ENCODE measurements at regions not wholly inside any gene's neighbourhood (a gene's known extent, or its start where the extent isn't known, plus 50 kb on each side); places are given as distances from the start of the nearest gene placed in this dataset.

DNA sequence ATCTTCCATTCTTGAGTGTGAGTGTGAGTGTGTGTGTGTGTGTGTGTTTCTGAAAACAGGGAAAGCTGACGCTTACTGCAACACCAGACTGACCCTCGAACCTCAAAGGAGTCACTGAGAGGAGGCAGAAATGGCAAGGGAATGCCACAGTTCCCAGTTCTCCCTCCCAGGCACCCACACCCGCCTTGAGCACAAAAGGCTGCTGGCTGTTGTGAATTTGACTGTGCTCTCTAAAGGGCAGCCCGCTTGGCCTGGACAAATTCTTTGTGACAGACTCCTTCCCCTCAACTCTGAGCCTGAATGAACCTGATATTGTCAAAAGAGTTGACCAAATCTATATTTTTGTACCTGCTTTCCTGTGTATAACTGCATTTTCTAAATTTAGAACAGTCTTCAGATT lies 245.7 kb upstream of the IRX2 start:
- Histone ChIP-seq H3K27me3 (ENCODE audit: insufficient read depth, low read length, poor library complexity, severe bottlenecking) (no peaks in the 10 kb centered on the region), H3K79me2 (ENCODE audit: insufficient read depth, low read length) (no peaks in the 10 kb centered on the region), H4K20me1 (ENCODE audit: insufficient read depth, low read length, poor library complexity, severe bottlenecking) (no peaks in the 10 kb centered on the region), H3F3A (ENCODE audit: low read depth) (no peaks in the 10 kb centered on the region), H2AFZ (ENCODE audit: low read length) (no peak overlapping the region), H3K9me3 (ENCODE audit: insufficient read depth, low read depth, low read length) (peaks cover 13% of the 10 kb centered on the region; the same call in 1 of the 2 replicates), H3K4me2 (ENCODE audit: low read depth, low read length, poor library complexity, severe bottlenecking) (no peak overlapping the region), H3K9me2 (replicated peaks; ENCODE audit: low read depth, low read length) (no peaks in the 10 kb centered on the region), H3K4me1 (ENCODE audit: insufficient read depth, low read length, poor library complexity, severe bottlenecking) (no peaks in the 10 kb centered on the region), H3K36me3 (ENCODE audit: insufficient read depth, low read length) (no peaks in the 10 kb centered on the region), H3K4me3 (ENCODE audit: low read length, poor library complexity, severe bottlenecking) (no peak overlapping the region), H3K9ac (ENCODE audit: low read depth, low read length, poor library complexity, severe bottlenecking) (no peak overlapping the region)
- TF ChIP-seq EZH2phosphoT487 (IDR thresholded peaks at IDR 0.05; ENCODE audit: borderline replicate concordance) = no peak
- TF ChIP-seq, protein P1, sequence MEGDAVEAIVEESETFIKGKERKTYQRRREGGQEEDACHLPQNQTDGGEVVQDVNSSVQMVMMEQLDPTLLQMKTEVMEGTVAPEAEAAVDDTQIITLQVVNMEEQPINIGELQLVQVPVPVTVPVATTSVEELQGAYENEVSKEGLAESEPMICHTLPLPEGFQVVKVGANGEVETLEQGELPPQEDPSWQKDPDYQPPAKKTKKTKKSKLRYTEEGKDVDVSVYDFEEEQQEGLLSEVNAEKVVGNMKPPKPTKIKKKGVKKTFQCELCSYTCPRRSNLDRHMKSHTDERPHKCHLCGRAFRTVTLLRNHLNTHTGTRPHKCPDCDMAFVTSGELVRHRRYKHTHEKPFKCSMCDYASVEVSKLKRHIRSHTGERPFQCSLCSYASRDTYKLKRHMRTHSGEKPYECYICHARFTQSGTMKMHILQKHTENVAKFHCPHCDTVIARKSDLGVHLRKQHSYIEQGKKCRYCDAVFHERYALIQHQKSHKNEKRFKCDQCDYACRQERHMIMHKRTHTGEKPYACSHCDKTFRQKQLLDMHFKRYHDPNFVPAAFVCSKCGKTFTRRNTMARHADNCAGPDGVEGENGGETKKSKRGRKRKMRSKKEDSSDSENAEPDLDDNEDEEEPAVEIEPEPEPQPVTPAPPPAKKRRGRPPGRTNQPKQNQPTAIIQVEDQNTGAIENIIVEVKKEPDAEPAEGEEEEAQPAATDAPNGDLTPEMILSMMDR (conservative IDR thresholded peaks at IDR 0.05; ENCODE audit: low read length) = no peak

DNA sequence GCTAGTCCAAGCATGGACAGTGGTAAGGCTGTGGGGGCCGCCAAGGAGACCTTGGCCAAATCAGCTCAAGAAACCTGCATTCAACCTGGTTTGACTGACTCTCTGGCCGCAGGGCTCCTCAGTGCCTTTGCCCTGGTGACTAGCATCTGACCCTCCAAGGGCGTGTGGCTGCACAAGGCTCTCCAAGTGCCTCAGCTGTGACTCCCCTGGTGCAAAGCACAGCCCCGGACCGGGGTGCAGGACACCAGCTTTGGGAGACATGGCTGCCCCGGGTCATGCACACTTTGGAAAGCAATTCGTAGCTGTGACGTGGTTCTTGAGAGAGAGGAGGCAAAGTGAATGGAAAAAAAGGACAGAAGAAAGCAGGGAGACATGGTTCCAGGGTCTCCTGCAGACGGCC lies 245.2 kb upstream of the IRX2 start:
- Histone ChIP-seq H3K4me1 (ENCODE audit: insufficient read depth, low read length, poor library complexity, severe bottlenecking) (no peaks in the 10 kb centered on the region), H3K27me3 (ENCODE audit: insufficient read depth, low read length, poor library complexity, severe bottlenecking) (no peaks in the 10 kb centered on the region), H3K9ac (ENCODE audit: low read depth, low read length, poor library complexity, severe bottlenecking) (no peak overlapping the region), H4K20me1 (ENCODE audit: insufficient read depth, low read length, poor library complexity, severe bottlenecking) (no peaks in the 10 kb centered on the region), H3K9me2 (replicated peaks; ENCODE audit: low read depth, low read length) (no peaks in the 10 kb centered on the region), H3K4me3 (ENCODE audit: low read length, poor library complexity, severe bottlenecking) (no peak overlapping the region), H3K36me3 (ENCODE audit: insufficient read depth, low read length) (no peaks in the 10 kb centered on the region), H2AFZ (ENCODE audit: low read length) (no peak overlapping the region), H3K79me2 (ENCODE audit: insufficient read depth, low read length) (no peaks in the 10 kb centered on the region), H3F3A (ENCODE audit: low read depth) (no peaks in the 10 kb centered on the region), H3K9me3 (ENCODE audit: insufficient read depth, low read depth, low read length) (peaks cover 13% of the 10 kb centered on the region; the same call in 1 of the 2 replicates), H3K4me2 (ENCODE audit: low read depth, low read length, poor library complexity, severe bottlenecking) (no peak overlapping the region)
- TF ChIP-seq EZH2phosphoT487 (IDR thresholded peaks at IDR 0.05; ENCODE audit: borderline replicate concordance) = no peak
- TF ChIP-seq, protein P1 (conservative IDR thresholded peaks at IDR 0.05; ENCODE audit: low read length) = no peak

DNA sequence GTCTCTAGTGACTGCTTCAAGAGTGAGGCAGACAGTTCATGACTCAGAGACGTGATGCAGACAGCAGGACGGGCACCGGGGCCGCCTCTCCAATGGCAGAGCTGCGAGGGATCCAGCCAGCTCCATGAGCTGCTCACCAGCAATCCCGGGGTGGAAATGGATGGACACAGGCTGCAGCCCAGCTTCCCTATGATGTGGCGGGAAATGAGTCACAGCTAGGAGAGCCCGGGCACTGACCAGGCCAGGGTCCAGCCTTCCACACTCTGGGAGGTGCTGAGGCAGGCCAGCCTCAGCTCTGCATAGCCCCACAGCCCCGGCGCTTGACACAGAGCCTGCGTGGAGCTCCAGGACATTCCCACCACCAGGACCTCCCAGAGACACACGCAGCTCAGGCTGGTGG lies 244.8 kb upstream of the IRX2 start:
- no peak overlapping the region for H3K9ac ChIP-seq (ENCODE audit: low read depth, low read length, poor library complexity, severe bottlenecking)

More for the DNA sequence above, 244.8 kb upstream of the IRX2 start:
- Histone ChIP-seq H3K9me3 (ENCODE audit: insufficient read depth, low read depth, low read length) (peaks cover 13% of the 10 kb centered on the region; the same call in 1 of the 2 replicates), H3K4me2 (ENCODE audit: low read depth, low read length, poor library complexity, severe bottlenecking) (no peak overlapping the region), H3K4me3 (ENCODE audit: low read length, poor library complexity, severe bottlenecking) (no peak overlapping the region), H3K9me2 (replicated peaks; ENCODE audit: low read depth, low read length) (no peaks in the 10 kb centered on the region), H3K36me3 (ENCODE audit: insufficient read depth, low read length) (no peaks in the 10 kb centered on the region), H3K4me1 (ENCODE audit: insufficient read depth, low read length, poor library complexity, severe bottlenecking) (no peaks in the 10 kb centered on the region), H4K20me1 (ENCODE audit: insufficient read depth, low read length, poor library complexity, severe bottlenecking) (no peaks in the 10 kb centered on the region), H3K79me2 (ENCODE audit: insufficient read depth, low read length) (no peaks in the 10 kb centered on the region), H2AFZ (ENCODE audit: low read length) (no peak overlapping the region), H3F3A (ENCODE audit: low read depth) (no peaks in the 10 kb centered on the region), H3K27me3 (ENCODE audit: insufficient read depth, low read length, poor library complexity, severe bottlenecking) (no peaks in the 10 kb centered on the region)
- no peak for TF ChIP-seq EZH2phosphoT487 (IDR thresholded peaks at IDR 0.05; ENCODE audit: borderline replicate concordance)
- TF ChIP-seq, protein P1 (conservative IDR thresholded peaks at IDR 0.05; ENCODE audit: low read length) = no peak

Data from Loucy (cell line).